HG02970 (cell line): ENCODE measurements at regions not wholly inside any gene's neighbourhood (a gene's known extent, or its start where the extent isn't known, plus 50 kb on each side); places are given as distances from the start of the nearest gene placed in this dataset.

Experiments used
- ATAC-seq: cut with Tn5 transposase; IDR thresholded peaks from one replicate; pipeline ENCODE4 v1.9.1; 2021; ENCODE audit warnings: mild to moderate bottlenecking, moderate library complexity, moderate number of reproducible peaks; ENCODE audit not compliant: unreplicated experiment, low FRiP score

DNA sequence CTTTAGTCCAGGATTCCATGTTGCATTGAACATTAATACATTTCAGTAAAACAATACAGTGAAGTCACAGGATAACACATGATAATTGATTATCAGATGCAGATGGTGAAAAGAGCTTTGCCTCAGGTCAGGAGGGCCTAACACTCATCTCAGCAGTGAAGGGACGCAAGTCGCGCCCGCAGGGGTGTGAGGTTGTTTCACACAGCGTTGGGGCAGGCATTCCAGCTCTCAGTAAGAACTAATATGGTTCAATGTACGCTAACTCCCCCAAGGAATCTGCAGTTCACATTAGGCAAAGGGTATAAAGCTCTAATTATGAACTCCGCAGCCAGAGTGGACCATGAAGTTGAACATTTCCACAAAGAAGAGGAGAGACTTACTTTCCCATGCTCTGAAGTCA lies 53.1 kb upstream of the ATL2 start:
- ATAC-seq = no peak

DNA sequence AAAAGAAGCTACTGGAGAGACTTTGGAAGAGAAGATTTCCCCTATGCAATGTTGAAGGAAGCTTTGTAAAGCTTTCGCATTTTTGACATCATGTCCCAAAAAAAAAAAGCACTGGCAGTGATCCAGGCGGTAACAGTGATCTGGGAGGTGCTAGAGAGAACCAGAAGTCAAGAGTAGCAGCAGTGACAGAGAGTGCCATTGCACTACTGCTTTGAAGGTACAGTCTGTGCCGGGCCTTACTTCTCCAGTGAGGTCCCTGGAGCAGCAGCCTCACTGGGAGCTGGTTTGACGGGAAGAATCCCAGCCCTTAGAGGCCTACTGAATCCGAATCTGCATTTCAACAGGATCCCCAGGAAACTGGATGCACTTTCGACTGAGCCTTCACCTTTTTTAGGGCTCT lies 50.9 kb upstream of the ATL2 start:
- ATAC-seq = no peak

DNA sequence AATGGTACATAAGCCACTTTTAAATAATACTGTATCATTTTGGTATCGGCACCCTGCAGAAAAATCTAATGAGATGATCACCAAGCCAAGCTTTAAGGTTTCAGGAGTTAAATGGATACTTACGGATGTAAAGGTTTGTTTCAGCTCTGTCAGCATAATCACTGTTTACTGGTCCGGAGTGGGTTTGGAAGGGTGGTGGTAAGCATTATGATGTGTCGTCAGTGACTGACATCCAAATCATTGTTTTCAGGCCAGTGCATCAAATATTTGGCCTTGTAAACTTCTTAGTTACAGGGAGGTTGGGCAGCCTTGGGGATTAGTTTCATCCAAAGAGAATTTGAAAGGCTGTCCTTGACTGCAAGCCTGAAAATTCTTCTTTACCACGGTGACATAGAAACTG lies 50.0 kb upstream of the ATL2 start:
- ATAC-seq = no peak
